Trophoblast cell (in vitro differentiated cells and primary cell): ENCODE measurements at regions not wholly inside any gene's neighbourhood (a gene's known extent, or its start where the extent isn't known, plus 50 kb on each side); places are given as distances from the start of the nearest gene placed in this dataset.
A peak's percentile ranks its signal among the peaks of the same experiment; 100 is the strongest.

Source experiments
- DNase-seq, 2 donors: peaks; one replicate each; pipeline ENCODE4 v3.0.0-alpha.2; 2016
- H2AFZ ChIP-seq: 2 replicates; pipeline ENCODE4 v1.6.1; 2013; ENCODE audit warnings: low read length, moderate library complexity, mild to moderate bottlenecking; ENCODE audit not compliant: insufficient read depth, poor library complexity
- H2AK5ac ChIP-seq: 2 replicates; pipeline ENCODE4 v1.6.1; 2013; ENCODE audit warnings: mild to moderate bottlenecking, low read length
- H2BK120ac ChIP-seq: 2 replicates; pipeline ENCODE4 v1.6.1; 2013; ENCODE audit warnings: low read length, mild to moderate bottlenecking, moderate library complexity; ENCODE audit not compliant: insufficient read depth, poor library complexity
- H2BK12ac ChIP-seq: 2 replicates; pipeline ENCODE4 v1.6.1; 2013; ENCODE audit warnings: mild to moderate bottlenecking, low read length, moderate library complexity
- H2BK5ac ChIP-seq: 2 replicates; pipeline ENCODE4 v1.6.1; 2013; ENCODE audit warnings: low read length, low read depth, moderate library complexity, mild to moderate bottlenecking; ENCODE audit not compliant: poor library complexity
- H3K14ac ChIP-seq: 2 replicates; pipeline ENCODE4 v1.6.1; 2013; ENCODE audit warnings: mild to moderate bottlenecking, low read length
- H3K18ac ChIP-seq: 2 replicates; pipeline ENCODE4 v1.6.1; 2013; ENCODE audit warnings: mild to moderate bottlenecking, low read length
- H3K23ac ChIP-seq: 2 replicates; pipeline ENCODE4 v1.6.1; 2013; ENCODE audit warnings: low read length
- H3K27ac ChIP-seq: 2 replicates; pipeline ENCODE4 v1.5.1; 2013; ENCODE audit warnings: low read depth, mild to moderate bottlenecking, inconsistent platforms, low read length, moderate library complexity
- H3K27me3 ChIP-seq: 2 replicates; pipeline ENCODE4 v1.6.1; 2013; ENCODE audit warnings: inconsistent platforms, mild to moderate bottlenecking, low read length, moderate library complexity; ENCODE audit not compliant: insufficient read depth
- H3K36me3 ChIP-seq, 2 experiments: 1 replicate in 1 of 2; 2 replicates in 1 of 2; pipeline ENCODE4 v1.6.1; 2013; ENCODE audit warnings: low read length in 2 of 2, mild to moderate bottlenecking in 2 of 2, moderate library complexity in 1 of 2; ENCODE audit not compliant: insufficient read depth in 2 of 2, control insufficient read depth in 1 of 2
- H3K4ac ChIP-seq: 2 replicates; pipeline ENCODE4 v1.6.1; 2013; ENCODE audit warnings: low read depth, mild to moderate bottlenecking, low read length, moderate library complexity
- H3K4me1 ChIP-seq, 2 experiments: 1 replicate in 1 of 2; 2 replicates in 1 of 2; pipeline ENCODE4 v1.6.1; 2013; ENCODE audit warnings: low read length in 2 of 2, mild to moderate bottlenecking in 2 of 2, moderate library complexity in 1 of 2; ENCODE audit not compliant: insufficient read depth in 2 of 2, control insufficient read depth in 1 of 2
- H3K4me2 ChIP-seq: 2 replicates; pipeline ENCODE4 v1.6.1; 2013; ENCODE audit warnings: inconsistent platforms, mild to moderate bottlenecking, low read length, moderate library complexity
- H3K4me3 ChIP-seq: 2 replicates; pipeline ENCODE4 v1.5.1; 2013; ENCODE audit warnings: mild to moderate bottlenecking, low read depth, low read length, inconsistent platforms
- H3K79me1 ChIP-seq: one replicate; pipeline ENCODE4 v1.6.1; 2013; ENCODE audit warnings: low read length
- H3K79me2 ChIP-seq: 2 replicates; pipeline ENCODE4 v1.6.1; 2013; ENCODE audit warnings: low read length, mild to moderate bottlenecking; ENCODE audit not compliant: control insufficient read depth, insufficient read depth, poor library complexity
- H3K9ac ChIP-seq: 2 replicates; pipeline ENCODE4 v1.6.1; 2013; ENCODE audit warnings: mild to moderate bottlenecking, low read length
- H3K9me3 ChIP-seq: 2 replicates; pipeline ENCODE4 v1.6.1; 2013; ENCODE audit warnings: low read depth, mild to moderate bottlenecking, control low read depth, inconsistent platforms, low read length; ENCODE audit not compliant: insufficient read depth
- H4K12ac ChIP-seq: 2 replicates; pipeline ENCODE4 v1.6.1; 2013; ENCODE audit warnings: low read depth, mild to moderate bottlenecking, low read length, moderate library complexity
- H4K8ac ChIP-seq: 2 replicates; pipeline ENCODE4 v1.6.1; 2013; ENCODE audit warnings: low read depth, mild to moderate bottlenecking, low read length, moderate library complexity
- H4K91ac ChIP-seq: one replicate; pipeline ENCODE4 v1.6.1; 2013; ENCODE audit warnings: low read depth, mild to moderate bottlenecking, low read length, moderate library complexity
- WGBS: extraction: QIAGEN DNeasy Blood & Tissue Kit; methylation state at CpG from one replicate; pipeline ENCODE4 v1.1.7; 2013; ENCODE audit warnings: missing lambda C conversion rate; ENCODE audit not compliant: insufficient read length, insufficient coverage; ENCODE audit errors: extremely low coverage; 5-methylcytosine and 5-hydroxymethylcytosine counted together

DNA sequence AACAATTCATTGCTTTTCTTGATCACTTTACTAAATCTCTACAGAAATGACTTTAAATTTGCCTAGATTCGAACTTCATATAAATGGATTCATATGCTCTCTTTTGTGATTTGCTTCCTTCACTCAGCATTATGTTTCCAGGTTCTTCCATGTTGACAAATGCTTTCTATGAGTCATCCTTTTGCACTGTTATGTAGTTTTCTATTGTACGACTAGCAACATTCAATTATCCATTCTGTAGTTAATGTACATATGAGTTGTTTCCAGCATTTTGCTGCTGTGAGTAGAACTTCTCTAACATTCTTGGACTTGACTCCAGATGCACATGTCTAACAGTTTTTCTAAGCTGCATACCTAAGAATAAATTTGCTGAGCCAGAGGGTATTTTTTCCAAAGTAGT lies 66.5 kb upstream of the NEUROD1 start:
- Histone ChIP-seq H3K27ac (no peak overlapping the region), H2BK5ac (no peak overlapping the region), H3K36me3 (no peaks in the 10 kb centered on the region), H3K23ac (no peak overlapping the region), H2BK120ac (no peak overlapping the region), H3K14ac (no peak overlapping the region), H3K18ac (no peak overlapping the region), H3K79me1 (peaks cover 12% of the 10 kb centered on the region), H3K4ac (no peak overlapping the region), H2BK12ac (no peak overlapping the region), H4K8ac (no peak overlapping the region), H3K9ac (no peak overlapping the region), H3K4me2 (no peak overlapping the region), H2AK5ac (no peak overlapping the region), H4K12ac (no peak overlapping the region), H3K9me3 (peaks cover 2% of the 10 kb centered on the region), H3K4me1 (peaks cover 6 to 12% of the 10 kb centered on the region in 2 experiments), H3K27me3 (no peaks in the 10 kb centered on the region), H3K4me3 (no peak overlapping the region), H3K79me2 (no peaks in the 10 kb centered on the region), H2AFZ (no peak overlapping the region), H4K91ac (no peak overlapping the region)
- WGBS = no CpG with 5 or more reads among the region's 2 CpGs
- peak in 1 of 2 donors; percentile 40 for DNase-seq

GRCh38 chr2:181750305-181750704 lies 70.0 kb upstream of the NEUROD1 start:
- H3K79me2 ChIP-seq = no peaks in the 10 kb centered on the region
- H2AK5ac ChIP-seq = no peak overlapping the region
- no peak overlapping the region for H2BK5ac ChIP-seq
- peaks cover 2% of the 10 kb centered on the region for H3K9me3 ChIP-seq
- H3K4me3 ChIP-seq = no peak overlapping the region
- no peak overlapping the region for H3K4me2 ChIP-seq
- peak overlapping the region; percentile 59 for H2AFZ ChIP-seq
- no peak overlapping the region for H3K9ac ChIP-seq
- H3K4me1 ChIP-seq = peaks cover 9 to 12% of the 10 kb centered on the region in 2 experiments
- WGBS = no CpG with 5 or more reads among the region's 8 CpGs
- no peaks in the 10 kb centered on the region for H3K27me3 ChIP-seq
- H3K18ac ChIP-seq = no peak overlapping the region
- H2BK12ac ChIP-seq = peak overlapping the region; percentile 9
- no peak overlapping the region for H4K8ac ChIP-seq
- H3K79me1 ChIP-seq = peaks cover 12% of the 10 kb centered on the region
- no peaks in the 10 kb centered on the region for H3K36me3 ChIP-seq
- H4K91ac ChIP-seq = peak overlapping the region; percentile 46
- H2BK120ac ChIP-seq = peak overlapping the region; percentile 40
- H4K12ac ChIP-seq = no peak overlapping the region
- no peak for DNase-seq
- H3K14ac ChIP-seq = peak overlapping the region; percentile 49
- no peak overlapping the region for H3K4ac ChIP-seq
- H3K23ac ChIP-seq = no peak overlapping the region
- H3K27ac ChIP-seq = no peak overlapping the region

GRCh38 chr2:181751266-181752030 lies 71.1 kb upstream of the NEUROD1 start:
- H2BK12ac ChIP-seq = peak overlapping the region; percentile 37
- no CpG with 5 or more reads among the region's 6 CpGs for WGBS
- H2BK5ac ChIP-seq = peak overlapping the region; percentile 18

GRCh38 chr2:181752301-181752700 lies 72.0 kb upstream of the NEUROD1 start:
- Histone ChIP-seq H3K4me1 (peaks cover 9 to 12% of the 10 kb centered on the region in 2 experiments), H3K27me3 (no peaks in the 10 kb centered on the region), H4K8ac (no peak overlapping the region), H2AK5ac (no peak overlapping the region), H3K79me1 (peaks cover 12% of the 10 kb centered on the region), H3K14ac (no peak overlapping the region), H3K79me2 (no peaks in the 10 kb centered on the region), H3K4ac (no peak overlapping the region), H4K12ac (no peak overlapping the region), H2BK12ac (no peak overlapping the region), H3K36me3 (no peaks in the 10 kb centered on the region), H2AFZ (no peak overlapping the region), H4K91ac (no peak overlapping the region), H2BK5ac (no peak overlapping the region), H3K4me3 (no peak overlapping the region), H2BK120ac (no peak overlapping the region), H3K9ac (no peak overlapping the region), H3K4me2 (no peak overlapping the region), H3K9me3 (peaks cover 2% of the 10 kb centered on the region), H3K27ac (no peak overlapping the region), H3K18ac (no peak overlapping the region), H3K23ac (no peak overlapping the region)
- no CpG with 5 or more reads among the region's 1 CpG for WGBS
- DNase-seq = peak; percentile 14 to 86

More at GRCh38 chr2:181751266-181752030, 71.1 kb upstream of the NEUROD1 start:
- Histone ChIP-seq H3K4me1 (peaks cover 9 to 12% of the 10 kb centered on the region in 2 experiments), H3K23ac (no peak overlapping the region), H3K4me2 (no peak overlapping the region), H3K9me3 (peaks cover 2% of the 10 kb centered on the region), H3K9ac (no peak overlapping the region), H2AK5ac (no peak overlapping the region), H3K18ac (no peak overlapping the region), H3K27ac (no peak overlapping the region), H4K12ac (no peak overlapping the region), H3K27me3 (no peaks in the 10 kb centered on the region), H3K36me3 (no peaks in the 10 kb centered on the region), H4K8ac (no peak overlapping the region), H2AFZ (no peak overlapping the region), H3K79me2 (no peaks in the 10 kb centered on the region), H3K4me3 (no peak overlapping the region), H2BK120ac (peak overlapping the region; percentile 21), H4K91ac (peak overlapping the region; percentile 45), H3K4ac (no peak overlapping the region), H3K14ac (no peak overlapping the region), H3K79me1 (peaks cover 12% of the 10 kb centered on the region)
- peak; percentile 73 to 80 for DNase-seq
